NCI-H2081 (cell line): ENCODE measurements at regions not wholly inside any gene's neighbourhood (a gene's known extent, or its start where the extent isn't known, plus 50 kb on each side); places are given as distances from the start of the nearest gene placed in this dataset.

Experiments used
- DNase-seq, 2 experiments: peaks; one replicate each; lab custom pipeline; 2025; lab: John Stamatoyannopoulos, UW

DNA sequence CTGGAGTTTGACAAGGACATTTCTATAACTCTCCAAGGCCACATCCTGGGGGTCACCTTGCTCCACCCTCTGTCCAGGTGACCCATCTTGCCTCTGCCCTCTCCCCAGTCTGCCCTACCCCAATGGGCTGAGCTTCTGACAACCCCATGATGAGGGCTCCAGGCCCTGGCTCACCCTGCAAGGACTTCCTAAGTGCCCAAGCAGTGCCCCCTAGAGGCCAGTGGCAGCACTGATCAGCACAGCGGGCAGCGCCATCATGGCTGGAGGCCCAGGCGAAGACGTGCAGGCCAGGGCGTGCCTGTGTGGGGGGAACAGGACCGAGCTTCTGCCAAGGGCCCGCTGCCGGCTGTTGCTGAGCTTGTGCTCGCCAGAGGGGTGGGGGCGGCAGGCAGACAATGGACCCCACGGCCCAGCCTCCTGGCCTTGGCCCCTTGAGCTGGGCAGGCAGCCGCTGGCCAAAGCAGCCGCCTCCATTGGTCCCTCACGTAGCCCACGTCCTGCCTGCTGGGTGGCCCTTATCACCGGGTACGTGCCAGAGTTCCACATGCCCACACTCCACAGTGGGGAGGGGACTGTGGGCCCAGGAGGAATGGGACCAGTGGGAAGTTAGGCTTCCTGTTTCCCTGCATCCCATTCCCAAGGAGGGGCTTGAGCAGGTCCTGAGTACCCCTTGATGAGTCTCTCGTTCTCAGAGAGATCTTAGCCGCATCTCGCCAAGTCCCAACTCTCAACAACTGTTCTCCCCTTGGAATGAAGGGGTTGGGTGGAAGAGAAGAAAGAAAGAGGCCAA lies 64.3 kb downstream of the MRPL14 start:
- DNase-seq = no peak

DNA sequence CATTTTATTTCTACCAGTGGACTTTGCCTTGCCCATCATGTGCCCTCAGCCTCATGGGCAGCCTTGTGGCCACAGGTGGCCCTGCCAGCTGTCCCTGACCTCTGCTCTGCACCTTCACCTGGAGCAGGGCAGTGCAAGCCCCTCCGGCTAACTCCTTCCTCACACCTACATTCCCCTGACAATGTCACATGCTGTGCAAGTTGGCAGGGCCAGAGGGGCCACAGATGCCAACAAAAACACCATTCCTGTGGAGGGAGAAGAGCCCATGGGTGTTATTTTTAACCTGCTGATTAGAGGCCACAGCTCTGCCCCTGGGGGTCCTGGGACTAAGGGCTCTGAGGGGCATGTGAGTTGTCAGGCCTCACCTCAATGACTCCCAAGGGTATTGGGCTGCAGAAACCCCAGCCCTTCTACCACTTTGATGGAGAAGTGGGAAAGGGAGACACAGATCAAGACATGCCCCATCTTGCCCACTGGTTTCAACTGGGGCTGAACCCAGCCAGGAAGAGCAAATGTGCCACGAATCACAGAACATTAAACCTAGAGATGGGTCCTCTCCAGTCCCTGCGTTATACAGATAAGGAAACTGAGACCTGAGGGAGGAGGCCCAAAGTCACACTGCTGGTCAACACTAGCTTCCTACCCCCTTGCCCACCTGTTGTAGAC lies 65.0 kb downstream of the MRPL14 start:
- no peak for DNase-seq

DNA sequence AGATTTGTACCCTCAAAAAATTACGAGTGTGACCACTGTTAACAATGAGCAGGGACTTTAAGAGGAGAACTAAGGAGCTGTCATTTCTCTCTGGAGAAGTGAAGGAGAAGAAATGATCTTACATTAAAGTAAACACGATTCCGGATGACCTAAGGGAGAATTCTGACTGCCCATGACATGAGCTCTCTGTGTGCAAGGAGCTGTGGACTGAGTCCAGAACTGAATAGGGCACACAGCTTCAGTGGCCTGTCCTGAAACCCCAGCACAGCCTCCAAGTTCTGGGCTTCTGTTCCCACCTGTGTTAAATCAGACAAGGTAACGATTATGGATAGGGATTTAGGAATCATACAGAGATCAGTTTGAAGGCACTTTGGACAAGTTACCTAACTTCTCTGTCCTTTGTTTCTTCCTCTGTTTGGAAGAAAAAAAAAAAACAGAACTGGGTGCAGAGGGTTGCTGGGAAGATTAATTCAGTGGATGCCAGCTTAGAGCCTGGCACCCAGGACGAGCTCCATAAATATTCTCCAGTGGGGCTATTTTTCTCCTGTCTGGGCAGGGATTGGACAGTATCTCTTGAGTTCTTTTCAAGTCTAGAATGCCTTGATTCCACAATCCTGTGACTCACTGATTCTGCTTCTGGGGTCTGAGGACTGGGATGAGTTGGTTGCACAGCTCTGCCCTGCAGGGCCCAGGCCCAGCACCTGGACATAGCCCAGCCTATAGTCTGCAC lies 65.7 kb downstream of the MRPL14 start:
- DNase-seq = no peak

DNA sequence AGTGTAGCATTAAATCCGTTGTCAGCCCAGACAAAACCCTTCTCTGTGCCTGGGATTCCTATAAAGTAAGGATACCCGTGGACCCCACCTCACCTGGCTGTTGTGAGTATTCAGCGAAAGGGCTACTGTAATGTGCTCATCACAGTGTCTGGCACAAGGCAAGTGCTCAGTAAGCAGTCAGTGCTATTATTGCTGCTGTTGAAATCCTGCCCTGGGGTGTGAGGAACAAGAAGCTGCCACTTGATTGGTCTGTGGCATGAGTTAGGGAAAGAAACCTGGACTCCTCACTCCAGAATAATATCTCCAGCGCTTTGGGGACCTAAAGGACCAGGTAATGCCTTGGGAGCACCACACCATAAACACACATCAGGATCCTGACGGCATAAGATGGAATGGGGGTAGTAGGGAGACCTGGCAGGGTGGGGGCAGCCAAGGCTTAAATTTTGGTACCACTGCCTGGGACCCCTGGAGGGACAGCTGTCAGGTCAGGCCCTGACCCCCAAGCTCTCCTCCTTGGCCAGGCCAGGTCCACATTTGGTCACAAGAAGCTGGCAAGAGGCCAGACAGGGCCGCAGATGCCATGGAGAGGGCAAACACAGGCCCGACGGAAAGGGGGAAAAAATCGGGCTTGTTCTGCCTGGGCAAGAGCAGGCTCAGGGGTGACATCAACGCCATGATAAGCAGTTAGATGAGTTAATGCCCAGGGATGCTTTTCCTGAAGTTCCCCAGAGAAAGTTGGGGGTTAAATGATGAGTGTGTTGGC lies 66.5 kb downstream of the MRPL14 start:
- no peak for DNase-seq

DNA sequence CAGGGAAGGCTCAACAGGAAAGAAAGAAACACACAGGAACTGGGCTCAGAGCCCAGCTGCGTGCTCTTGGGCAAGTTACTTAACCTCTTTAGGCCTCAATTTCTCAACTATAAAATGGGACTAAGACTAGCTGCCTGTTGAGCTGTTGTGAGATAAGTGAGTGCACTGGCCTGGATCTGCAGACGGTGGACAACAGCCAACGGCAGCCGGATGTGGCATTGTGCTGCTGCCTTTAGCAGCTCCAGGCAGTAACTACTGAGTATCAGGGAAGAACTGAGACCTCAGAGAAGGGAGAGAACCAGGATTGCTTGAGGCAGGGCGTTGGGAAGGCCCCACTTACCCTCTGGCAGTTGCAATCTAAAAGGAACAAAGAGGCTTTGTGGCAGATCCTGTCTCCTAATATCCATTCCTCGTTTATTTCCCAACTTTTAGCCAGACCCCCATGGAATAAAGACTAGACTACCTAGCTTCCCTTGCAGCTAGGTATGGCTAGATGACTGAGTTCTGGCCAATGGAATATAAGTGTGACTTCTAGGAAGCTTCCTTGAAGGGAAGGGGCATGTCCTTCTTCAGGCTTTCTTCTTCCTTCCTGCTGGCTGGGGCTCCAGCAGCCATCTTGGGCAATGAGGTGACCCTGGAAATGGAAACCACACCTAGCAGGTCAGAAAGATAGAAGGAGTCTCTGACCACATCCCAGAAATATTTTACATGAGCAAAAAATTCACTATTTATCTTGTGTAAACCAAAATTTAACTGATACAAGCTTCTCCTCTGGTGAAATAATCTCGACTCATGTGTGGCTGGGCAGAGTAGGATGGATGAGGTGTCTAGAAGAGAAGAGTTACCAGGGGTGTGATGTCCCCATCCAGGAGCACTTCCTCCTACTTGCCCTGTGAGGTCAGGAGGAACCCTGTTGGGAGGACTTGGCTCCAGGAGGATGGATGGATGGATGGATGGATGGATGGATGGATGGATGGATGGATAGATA lies 67.6 kb downstream of the MRPL14 start:
- DNase-seq = no peak

DNA sequence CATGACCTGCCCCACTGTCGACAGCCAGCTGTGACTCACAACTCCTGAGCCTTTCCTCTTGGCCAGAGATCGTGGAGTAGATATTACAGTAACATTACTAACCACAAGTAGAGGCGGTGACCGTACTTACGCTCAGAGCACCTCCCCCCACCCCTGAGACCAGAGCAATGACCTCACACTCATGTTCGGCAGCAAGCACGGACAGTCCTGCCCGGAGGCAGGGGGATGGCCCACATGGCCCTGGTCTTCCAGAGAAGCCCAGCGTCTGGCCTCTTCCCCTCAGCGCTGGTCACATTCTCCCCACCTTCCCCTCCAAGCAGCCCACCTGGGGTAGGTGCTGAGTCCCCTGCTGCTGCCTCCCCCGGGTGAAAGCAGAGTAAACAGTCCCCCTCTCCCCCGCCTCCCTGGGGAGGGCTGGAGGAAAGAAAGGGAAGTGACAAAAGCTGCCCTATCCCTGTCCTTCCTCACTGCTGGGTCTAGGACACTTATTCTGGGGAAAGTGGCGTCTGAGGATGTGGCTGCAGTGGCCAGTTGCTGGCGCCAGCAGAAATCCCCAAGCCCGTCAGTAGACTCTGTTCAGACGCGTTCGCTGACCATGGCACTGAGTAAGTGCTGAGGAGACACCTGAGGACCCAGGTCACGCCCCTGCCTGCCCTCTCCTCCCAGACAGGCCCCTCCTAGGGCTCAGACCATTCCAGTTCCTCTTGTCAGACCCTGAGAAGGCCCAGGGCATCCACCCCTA lies 68.5 kb downstream of the MRPL14 start:
- no peak for DNase-seq

DNA sequence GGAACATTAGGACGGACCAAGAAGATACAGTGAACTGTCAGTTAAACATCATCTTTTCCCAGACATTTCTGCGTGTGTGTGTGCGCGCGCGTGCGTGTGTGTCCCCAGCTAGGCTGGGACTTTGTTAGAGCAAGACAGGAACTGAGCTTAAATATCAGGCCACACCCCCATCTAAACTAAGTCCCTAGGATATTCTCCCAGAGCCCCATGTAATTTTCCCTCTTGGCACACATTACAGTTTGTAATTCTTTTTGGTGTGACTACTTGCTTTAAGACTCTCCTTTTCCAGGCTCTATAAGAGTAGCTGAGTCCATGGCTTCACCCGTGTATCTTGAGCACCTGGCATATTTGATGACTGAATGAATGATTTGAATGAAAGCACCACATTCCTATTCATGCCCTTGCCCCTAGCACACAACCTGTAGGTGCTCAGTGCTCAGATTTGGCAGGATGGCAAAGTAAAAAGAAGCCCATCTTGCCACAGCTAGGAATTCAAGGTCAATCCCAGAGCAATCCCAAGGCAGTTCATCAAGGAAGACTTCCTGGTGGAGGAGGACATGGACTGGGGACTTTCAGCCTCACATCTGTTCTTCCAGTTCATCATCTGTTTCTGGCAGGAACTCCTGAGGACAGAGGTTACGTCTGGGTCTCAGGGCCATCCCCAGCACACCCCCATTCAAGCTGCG lies 69.2 kb downstream of the MRPL14 start:
- DNase-seq = no peak

DNA sequence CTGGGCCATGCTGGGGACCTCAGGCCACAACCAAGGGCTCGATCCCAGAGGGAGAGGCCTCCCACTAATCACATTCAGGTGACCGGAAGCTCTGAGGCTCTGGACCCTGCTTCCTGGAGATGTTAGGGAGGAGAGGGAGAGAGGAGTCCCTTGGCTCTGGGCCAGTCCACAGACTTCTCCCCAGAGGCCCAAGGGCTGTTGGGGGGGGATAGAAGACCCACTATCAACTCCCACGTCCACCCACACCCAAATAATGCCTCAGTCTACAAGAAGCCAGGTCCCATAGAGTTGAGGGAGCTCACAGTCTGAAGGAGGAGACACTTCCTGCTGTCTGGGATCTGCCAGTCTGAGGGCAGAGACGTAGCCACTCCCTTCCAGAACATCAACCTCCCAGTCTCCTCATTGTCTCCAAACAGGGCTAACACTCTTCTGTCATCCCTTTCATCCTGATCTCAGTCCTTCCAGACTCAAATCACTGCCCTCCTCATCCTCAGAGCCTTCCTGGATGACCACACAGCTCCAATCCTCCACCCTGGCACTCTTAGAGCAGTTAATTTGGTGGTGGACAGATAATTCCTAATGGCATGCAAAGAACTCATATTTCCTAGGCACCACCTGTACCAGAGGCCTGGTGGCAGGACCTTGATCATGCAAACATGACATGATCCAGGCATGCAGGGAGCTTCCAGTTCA lies 69.9 kb downstream of the MRPL14 start:
- no peak for DNase-seq

DNA sequence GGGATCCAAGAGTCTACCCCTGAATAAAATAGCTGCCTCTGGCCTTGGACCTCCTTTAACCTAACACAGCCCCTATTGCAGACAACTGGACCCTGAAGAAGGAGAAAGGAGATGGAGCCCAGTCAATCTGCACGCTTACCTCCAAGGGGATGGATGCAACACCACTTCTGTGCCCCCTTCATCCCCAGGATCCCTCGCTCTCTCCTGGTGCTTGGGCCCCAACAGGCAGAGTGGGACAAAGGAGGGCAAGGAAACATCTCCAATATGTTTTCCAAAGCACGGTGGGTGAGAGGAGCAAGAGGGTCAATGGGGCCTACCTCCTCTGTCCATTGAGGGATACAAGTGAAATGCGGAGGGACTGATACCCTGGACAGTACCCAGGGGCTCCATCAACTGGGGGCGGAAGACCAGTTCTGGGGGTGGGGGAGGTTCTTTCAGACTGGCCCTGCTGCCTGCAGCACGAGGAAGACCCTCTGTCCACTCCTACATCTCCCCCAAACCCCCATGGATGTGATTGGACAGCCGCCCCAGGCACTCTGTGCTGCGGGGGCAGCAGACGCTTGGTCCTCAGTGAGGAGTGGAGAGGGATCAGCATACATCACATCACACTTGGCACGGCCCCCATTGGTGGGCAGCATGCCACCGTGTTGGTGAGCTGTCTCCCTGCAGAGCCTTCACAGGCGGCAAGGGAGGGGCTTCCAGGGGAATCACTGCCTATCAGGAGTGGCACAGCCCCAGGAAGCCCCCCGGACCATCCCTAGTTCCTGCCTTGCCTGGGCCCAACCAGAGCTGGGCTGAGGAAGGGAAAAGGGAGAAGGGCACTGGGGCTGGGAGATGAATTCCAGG lies 70.6 kb downstream of the MRPL14 start:
- no peak for DNase-seq

DNA sequence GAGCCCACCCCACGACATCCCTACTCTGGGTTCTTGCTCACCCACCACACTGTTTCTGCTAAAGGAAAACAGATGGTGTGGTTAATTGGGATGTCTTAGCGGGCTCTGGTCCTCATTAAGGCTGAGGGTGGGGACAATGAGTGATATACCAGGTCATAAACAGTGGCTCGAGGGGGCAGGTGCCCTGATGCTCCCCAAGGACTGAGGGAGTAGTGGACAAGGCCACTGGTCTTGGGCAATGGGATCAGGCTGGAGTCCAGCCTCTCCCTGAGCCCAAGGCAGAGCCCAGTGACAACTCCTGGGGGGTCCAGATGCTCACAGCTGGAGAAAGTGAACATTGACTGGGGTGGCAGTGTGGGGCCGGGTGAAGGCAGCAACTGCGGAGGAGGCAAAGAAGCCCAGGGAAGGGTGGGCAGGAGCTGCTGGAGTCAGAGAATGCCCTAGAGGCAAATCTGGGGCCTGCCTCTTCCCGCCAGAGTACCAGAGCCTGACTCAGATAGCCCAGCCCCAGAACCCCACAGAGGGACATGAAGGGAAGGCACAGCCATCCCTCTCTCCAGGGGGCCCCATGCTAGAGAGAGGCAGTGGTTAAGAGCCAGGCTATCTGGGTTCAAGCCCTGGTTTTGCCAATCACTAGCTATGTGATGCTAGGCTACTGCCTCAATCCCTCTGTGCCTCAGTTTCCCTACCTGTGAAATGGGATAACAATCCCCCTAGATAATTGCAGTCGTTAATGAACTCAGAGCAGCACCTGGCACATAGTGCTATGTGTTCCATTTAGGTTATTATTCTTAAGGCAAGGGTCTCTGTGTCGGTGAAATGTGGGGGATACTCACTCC lies 72.3 kb downstream of the MRPL14 start:
- DNase-seq = no peak

DNA sequence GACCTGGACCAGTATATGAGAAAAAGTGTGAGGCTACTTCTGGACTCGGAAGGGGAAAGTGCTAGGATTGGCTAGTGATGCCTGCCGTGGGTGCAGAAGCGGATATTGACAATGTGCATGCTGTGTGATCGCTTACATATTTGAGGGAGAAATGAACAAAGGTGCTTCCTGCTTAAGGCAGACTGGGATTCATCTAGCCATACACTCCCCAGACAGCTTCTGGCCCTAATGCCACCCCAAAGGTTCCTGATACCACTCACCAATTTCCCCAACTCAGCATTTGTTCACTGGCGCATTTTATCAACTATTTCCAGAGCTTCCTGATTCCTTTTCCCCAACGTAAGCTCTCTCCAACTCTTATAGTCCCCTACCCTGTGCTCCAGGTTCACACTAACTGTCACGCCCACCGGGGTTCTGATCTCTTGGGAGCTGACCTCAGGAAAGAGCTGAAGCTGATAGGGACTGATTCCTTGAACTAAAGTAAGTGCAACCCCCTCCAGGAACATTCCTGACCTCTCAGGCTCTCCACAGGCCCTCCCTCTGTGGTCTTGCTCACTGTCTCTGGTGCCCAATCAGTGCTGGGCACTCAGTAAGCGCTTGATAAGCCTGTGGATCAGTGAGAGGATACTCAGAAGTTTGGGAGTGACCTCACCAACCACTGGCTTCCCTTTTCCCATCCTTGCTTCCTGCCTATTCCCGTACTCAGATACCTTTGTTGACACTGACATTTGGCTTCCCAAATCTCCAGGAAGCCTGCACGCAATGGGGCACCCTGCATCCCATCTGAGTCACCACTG lies 73.3 kb downstream of the MRPL14 start:
- no peak for DNase-seq

DNA sequence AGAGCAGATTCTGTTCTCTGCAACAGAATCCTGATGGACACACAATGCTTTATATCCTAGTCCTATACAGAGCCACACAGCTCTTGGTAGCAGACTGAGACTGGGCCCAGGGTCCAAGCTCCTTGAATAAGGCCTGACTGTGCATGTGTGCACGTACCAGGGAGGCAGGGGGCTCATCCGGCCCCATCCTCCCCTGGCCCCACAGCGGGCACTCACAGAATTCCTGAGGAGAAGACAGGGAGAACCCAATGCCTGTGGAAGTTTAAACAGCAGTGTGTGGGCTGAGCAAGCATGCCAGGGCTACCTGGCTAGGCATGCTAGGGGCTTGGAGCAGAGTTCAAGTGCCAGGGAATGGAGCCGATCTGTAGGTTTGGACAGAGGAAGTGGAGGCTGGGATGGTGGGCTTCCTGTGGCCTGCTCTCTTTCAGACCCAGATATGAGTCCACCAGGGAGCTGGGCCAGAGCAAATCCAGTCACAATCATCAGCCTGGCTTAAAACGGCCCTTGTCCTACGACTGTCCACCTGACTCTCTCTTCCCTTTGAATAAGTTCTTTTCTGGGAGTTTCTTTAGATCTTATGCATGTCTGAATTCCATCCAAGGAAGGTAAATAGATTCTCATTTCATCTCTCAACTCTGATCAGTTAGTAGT lies 74.0 kb downstream of the MRPL14 start:
- no peak for DNase-seq

DNA sequence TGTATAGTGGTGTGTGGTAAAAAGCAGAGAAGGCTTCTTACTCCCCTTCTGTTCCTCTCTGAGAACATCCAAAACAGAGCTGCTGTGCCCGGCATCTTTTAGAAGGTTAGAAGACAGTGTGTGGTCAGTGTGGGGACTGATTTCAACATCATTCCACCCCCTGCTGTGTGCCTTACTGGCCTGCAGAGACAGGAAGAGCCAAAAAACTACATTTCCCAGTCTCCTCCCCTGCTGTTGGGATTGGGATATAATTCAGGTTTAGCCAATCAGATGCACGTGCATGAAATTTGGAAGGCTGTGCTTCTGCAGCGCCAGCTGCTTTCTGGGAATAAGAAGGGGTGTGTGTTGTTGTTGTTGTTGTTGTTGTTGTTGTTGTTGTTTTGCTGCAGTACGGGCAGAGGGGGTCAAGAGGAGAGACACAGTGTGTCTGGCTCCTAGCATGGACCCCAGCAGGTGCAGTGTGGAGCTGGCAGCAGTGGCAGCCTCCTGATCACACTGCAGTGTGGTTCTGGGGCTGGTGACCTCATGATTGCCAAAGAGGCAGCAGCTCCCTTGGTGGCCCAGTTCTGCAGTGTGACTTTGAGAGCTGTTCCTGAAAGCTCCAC lies 74.7 kb downstream of the MRPL14 start:
- no peak for DNase-seq

DNA sequence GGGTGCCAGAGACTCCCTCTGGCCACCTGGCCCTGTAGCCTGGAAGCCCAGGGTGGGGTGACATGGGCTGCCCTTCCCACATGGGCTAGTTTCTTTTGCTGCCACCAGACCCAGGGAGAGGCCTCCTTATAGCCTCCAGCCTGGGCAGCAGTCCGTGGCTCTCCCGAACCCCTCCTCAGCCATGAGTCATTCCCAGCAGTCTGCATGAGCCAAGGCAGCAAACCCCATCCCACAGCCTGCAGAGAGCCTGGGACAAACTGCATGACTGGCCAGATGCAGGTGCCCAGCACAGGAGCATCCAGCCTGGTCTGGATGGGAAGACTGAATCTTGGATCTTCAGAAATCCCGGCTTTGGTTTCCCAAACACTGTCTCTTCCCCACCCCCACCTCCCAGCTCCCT lies 75.7 kb downstream of the MRPL14 start:
- DNase-seq = no peak

DNA sequence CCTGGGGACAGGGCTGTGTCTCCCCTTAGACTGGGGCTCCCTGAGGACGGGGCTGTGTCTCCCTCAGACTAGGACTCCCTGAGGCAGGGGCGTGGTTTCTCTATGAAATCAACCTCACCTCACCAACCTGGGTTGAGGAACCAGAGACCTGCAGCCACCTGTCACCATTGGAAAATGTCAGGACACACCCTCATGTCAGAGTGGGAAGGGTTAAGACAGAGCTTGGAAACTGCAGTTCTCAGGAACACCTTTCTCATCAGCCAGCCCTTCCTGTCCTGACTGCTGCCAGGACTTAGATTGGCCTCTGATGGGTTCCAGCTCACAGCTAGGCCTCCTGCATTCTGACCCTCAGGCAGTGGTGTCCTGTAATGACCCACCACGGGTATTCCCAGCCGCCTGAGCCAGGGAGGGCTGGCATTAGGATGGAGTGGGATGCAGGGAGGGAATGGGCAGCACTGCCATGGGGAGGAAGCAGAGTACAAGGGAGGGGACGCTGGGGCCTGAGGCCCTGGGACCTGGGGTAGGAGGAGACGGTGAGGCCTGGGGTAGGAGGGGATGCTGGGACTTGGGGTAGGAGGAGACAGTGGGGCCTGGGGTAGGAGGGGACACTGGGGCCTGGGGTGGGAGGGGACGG lies 76.3 kb downstream of the MRPL14 start:
- no peak for DNase-seq
